Prostate gland (tissue), 2 donors: ENCODE measurements at regions not wholly inside any gene's neighbourhood (a gene's known extent, or its start where the extent isn't known, plus 50 kb on each side); places are given as distances from the start of the nearest gene placed in this dataset.

Experiments
- CTCF ChIP-seq, 4 experiments: fragments of 200-600 bp in 2 of 4; fragments of 450-650 bp in 2 of 4; sonication (generic) in 2 of 4; IDR thresholded peaks; 1 replicate in 3 of 4; 2 replicates in 1 of 4; pipeline ENCODE4 v1.5.1; 2016 to 2019; ENCODE audit warnings: antibody characterized with exemption in 4 of 4, mild to moderate bottlenecking in 2 of 4, moderate library complexity in 2 of 4
- POLR2A ChIP-seq: fragments of 450-650 bp; IDR thresholded peaks from one replicate; pipeline ENCODE4 v1.6.1; 2016; ENCODE audit warnings: antibody characterized with exemption, mild to moderate bottlenecking
- POLR2AphosphoS5 ChIP-seq: sonication (generic); formaldehyde crosslinking; IDR thresholded peaks from one replicate; pipeline ENCODE4 v1.6.1; 2017; ENCODE audit warnings: antibody characterized with exemption

DNA sequence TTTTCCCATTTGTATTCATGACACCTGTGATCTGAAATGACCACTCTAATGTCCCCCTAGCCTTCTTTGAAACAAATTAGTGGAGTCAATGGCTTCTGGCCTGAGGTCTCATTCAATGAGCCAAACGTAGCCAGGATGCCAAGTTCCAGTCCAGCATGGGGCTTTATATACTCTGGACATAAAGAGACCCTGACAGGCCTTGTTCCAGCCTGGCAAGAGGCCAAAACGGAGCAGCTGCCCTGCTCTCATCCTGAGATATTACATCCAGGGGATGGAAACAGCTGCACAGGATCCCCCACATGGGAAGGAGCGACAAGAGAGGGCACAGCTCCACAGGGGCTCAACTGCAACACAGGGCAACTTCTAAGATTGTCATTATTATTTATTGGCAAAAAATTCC lies 437.8 kb downstream of the CDH26 start:
- TF ChIP-seq CTCF (IDR thresholded peaks at IDR 0.05) (no peak), POLR2AphosphoS5 (no peak), POLR2A (no peak)
